ENCODE measurements at regions not wholly inside any gene's neighbourhood (a gene's known extent, or its start where the extent isn't known, plus 50 kb on each side); places are given as distances from the start of the nearest gene placed in this dataset.
"Not testable (repeated sequence)": the region's sequence is repeated elsewhere in the genome, so short reads cannot be mapped to it uniquely, and the experiment has no call there.

DNA sequence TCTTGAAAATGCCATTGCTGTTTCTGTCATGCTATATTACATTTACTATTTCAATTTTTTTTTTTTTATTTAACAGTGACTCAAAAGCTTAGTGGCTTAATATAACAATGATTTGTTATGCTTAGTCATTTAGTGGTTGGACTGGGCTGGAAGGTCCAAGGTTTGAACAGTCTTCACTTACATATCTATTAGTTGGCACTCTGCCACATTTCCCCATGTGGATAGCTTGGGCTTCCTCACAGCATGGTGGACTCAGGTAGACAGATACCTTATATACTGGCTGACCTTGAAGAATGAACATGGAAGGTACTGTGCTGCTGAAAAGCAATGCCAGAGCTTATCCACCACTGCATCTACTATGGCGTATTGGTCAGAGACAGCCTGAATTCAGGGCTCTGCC, 909.5 kb upstream of the SOX11 start:
- no peak for DNase-seq (ENCODE audit: low read depth, low spot score)
- TF ChIP-seq, protein P1, sequence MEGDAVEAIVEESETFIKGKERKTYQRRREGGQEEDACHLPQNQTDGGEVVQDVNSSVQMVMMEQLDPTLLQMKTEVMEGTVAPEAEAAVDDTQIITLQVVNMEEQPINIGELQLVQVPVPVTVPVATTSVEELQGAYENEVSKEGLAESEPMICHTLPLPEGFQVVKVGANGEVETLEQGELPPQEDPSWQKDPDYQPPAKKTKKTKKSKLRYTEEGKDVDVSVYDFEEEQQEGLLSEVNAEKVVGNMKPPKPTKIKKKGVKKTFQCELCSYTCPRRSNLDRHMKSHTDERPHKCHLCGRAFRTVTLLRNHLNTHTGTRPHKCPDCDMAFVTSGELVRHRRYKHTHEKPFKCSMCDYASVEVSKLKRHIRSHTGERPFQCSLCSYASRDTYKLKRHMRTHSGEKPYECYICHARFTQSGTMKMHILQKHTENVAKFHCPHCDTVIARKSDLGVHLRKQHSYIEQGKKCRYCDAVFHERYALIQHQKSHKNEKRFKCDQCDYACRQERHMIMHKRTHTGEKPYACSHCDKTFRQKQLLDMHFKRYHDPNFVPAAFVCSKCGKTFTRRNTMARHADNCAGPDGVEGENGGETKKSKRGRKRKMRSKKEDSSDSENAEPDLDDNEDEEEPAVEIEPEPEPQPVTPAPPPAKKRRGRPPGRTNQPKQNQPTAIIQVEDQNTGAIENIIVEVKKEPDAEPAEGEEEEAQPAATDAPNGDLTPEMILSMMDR (IDR thresholded peaks at IDR 0.05; ENCODE audit: insufficient read depth, low read length, missing control alignments): no peak
- POLR2A ChIA-PET: no interaction called here
- H3K4me3 ChIP-seq (ENCODE audit: low read depth, low read length): no peak overlapping the region
- CTCF ChIA-PET: no interaction called here

DNA sequence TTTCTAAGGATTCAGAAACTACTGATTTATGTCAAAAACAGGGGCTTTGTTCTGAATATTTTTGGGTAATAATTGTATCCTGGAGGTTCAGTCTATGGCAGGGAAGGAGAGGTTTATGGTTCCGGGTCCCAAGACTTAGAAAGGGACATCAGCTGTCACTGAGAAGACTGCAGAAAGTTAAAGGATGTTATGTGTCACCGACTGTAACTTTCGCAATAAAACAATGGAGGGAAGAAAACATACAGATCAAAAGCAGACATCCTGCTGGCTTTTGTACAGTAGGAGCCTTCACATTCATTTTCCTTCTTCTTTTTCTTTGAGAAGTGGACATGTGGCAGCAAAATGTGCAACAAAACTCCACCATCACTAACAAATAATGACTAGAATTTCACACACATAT, 900.7 kb upstream of the SOX11 start:
- no peak for DNase-seq (ENCODE audit: low read depth, low spot score)
- no peak overlapping the region for H3K4me3 ChIP-seq (ENCODE audit: low read depth, low read length)
- TF ChIP-seq, protein P1 (IDR thresholded peaks at IDR 0.05; ENCODE audit: insufficient read depth, low read length, missing control alignments): no peak
- ChIA-PET CTCF (no interaction called here), POLR2A (no interaction called here)

DNA sequence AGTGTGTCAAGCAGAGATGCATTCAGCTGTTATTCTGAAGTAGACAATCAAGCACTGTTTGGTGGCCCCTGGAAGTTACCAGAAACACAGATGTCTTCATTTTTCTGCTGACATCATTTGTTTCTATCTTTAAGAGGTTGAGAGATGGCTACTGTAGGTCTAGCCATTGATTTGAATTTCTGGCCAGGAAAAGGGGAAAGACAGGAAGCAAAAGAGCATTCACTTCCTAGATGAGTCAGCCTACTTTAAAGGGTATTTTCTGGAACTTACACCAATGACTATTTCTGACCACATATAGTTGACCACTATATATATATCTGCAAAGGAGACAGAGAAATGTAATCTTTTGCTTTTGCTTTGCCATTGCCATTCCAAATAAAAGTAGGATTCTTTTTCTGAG, 900.1 kb upstream of the SOX11 start:
- CTCF ChIA-PET: no interaction called here
- no peak for DNase-seq (ENCODE audit: low read depth, low spot score)
- POLR2A ChIA-PET: no interaction called here
- TF ChIP-seq, protein P1 (IDR thresholded peaks at IDR 0.05; ENCODE audit: insufficient read depth, low read length, missing control alignments): no peak
- no peak overlapping the region for H3K4me3 ChIP-seq (ENCODE audit: low read depth, low read length)

DNA sequence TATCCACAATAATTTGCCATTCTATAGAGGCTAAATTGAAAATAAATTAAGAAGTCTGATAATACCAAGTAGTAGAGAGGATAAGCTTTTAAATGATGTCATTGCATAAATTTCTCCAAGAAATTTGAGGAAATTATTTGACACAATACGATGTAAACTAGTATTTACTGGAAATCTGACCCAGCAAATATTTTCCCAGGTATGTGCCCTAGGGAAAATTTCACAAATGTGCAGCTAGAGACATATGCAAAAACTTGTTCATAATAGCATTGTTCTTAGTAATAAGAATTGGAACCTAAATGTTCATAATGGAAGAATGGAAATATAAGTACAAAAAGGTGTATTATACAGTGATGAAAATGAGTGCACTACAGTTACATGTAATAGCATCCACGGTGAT, 888.8 kb upstream of the SOX11 start:
- TF ChIP-seq, protein P1 (IDR thresholded peaks at IDR 0.05; ENCODE audit: insufficient read depth, low read length, missing control alignments): no peak
- H3K4me3 ChIP-seq (ENCODE audit: low read depth, low read length): no peak overlapping the region
- ChIA-PET CTCF (no interaction called here), POLR2A (no interaction called here)
- no peak for DNase-seq (ENCODE audit: low read depth, low spot score)

DNA sequence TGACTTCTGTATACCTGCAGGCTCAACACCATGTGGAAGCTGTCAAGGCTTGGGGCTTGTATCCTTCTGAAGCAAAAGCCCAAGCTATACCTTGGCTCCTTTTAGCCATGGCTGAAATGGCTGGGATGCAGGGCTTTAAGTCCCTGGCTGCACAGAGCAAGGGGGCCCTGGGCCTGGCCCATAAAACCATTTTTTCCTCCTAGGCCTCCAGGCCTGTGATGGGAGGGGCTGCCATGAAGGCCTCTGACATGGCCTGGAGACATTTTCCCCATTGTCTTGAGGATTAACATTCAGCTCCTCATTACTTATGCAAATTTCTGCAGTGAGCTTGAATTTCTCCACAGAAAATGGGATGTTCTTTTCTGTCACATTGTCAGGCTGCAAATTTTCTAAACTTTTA, 878.0 kb upstream of the SOX11 start:
- CTCF ChIA-PET, POLR2A ChIA-PET: not testable (repeated sequence)

DNA sequence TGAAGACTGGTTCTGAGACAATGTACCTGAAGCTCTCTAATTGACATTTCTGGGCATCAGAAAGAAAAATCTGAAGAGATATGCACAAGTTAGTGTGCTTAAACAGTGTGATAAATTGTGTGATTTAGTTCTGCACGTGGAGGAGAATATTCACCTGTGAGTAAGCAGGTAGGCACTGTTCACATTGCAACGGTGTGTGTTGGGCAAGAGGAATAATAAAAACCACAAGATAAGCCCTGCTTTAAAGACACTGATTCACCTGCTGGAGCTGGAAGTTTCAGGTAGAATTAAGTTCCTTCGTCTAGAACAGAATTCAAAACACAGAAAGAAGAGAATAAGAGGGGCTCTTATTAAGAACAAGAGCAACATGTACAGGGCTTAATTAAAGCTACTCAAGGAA, 864.3 kb upstream of the SOX11 start:
- ChIA-PET CTCF (no interaction called here), POLR2A (no interaction called here)
- TF ChIP-seq, protein P1 (IDR thresholded peaks at IDR 0.05; ENCODE audit: insufficient read depth, low read length, missing control alignments): no peak
- H3K4me3 ChIP-seq (ENCODE audit: low read depth, low read length): no peak overlapping the region
- DNase-seq (ENCODE audit: low read depth, low spot score): no peak

More for the DNA sequence above, 878.0 kb upstream of the SOX11 start:
- DNase-seq (ENCODE audit: low read depth, low spot score); H3K4me3 ChIP-seq (ENCODE audit: low read depth, low read length): not testable (repeated sequence)

DNA sequence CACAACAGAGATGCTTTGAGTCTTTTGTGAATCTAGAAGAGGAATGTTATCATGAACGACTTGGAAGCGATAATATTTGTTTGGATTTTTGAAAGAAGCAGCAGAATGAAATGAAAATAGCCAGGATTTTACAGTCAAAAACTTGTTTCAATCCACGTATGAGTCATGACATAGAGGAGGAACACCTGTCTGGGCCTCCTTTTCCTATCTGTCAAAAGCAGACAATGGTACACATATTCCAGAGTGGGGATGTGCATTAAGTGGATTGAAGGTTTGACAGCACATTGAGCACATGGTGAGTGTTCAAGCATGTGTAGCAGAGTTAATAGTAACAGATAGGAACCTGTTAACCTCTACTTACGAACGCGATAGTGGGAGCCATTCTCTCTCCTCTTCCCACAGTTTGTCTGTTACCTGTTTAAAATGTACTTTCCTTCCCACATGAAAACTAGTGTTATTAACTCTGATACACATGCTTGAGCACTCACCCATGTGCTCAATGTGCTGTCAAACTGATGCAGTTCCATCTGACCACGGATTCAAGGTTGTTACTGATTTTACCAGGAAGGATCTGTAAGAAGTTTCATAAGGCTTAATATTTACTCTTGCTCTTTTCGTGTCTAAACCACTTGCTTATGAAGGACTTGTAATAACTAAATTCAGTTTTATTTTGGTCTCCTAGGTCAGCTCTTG, 863.4 kb upstream of the SOX11 start:
- TF ChIP-seq, protein P1 (IDR thresholded peaks at IDR 0.05; ENCODE audit: insufficient read depth, low read length, missing control alignments): no peak
- DNase-seq (ENCODE audit: low read depth, low spot score): no peak
- H3K4me3 ChIP-seq (ENCODE audit: low read depth, low read length): no peak overlapping the region
- ChIA-PET CTCF (no interaction called here), POLR2A (no interaction called here)

All from AG04449 (cell line).